ENCODE measurements at regions not wholly inside any gene's neighbourhood (a gene's known extent, or its start where the extent isn't known, plus 50 kb on each side); places are given as distances from the start of the nearest gene placed in this dataset.
"Not testable (repeated sequence)": the region's sequence is repeated elsewhere in the genome, so short reads cannot be mapped to it uniquely, and the experiment has no call there.

DNA sequence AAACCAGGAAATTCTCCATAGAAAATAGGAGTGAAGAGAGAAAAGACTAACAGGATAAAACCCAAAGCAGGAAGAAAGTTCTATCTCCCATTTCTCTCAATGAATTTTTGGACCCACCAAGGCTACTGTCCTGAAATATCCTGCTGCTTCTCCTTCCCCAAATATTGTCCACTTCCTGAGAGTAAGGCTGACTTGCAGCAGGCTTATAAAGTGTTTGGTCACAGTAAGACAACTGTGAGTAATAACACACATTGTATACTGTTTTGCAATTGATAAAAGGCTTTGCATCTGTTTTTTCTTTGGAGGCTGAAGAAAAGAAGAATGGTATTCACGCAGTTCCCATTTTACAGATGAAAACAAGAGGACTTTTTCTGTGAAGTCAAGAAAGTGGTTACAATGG lies 52.8 kb downstream of the FOXD4L6 start:
- DNase-seq (ENCODE audit: low read depth, low spot score); CTCF ChIA-PET; H3K4me3 ChIP-seq (ENCODE audit: low read depth, low read length): not testable (repeated sequence)
- POLR2A ChIA-PET: interaction anchor here (1.5 kb wide), 1 partner anchor 84 kb away, joined by 9 read pairs; no protein-coding TSS in a partner anchor

GRCh38 chr9:41074356-41074942 lies 54.0 kb downstream of the FOXD4L6 start:
- DNase-seq (ENCODE audit: low read depth, low spot score); CTCF ChIA-PET: not testable (repeated sequence)

GRCh38 chr9:41073471-41074243 lies 54.8 kb downstream of the FOXD4L6 start:
- POLR2A ChIA-PET; CTCF ChIA-PET; DNase-seq (ENCODE audit: low read depth, low spot score): not testable (repeated sequence)
- H3K4me3 ChIP-seq (ENCODE audit: low read depth, low read length): peak overlapping the region; percentile 72

More at GRCh38 chr9:41074356-41074942, 54.0 kb downstream of the FOXD4L6 start:
- POLR2A ChIA-PET: interaction anchor here (1.5 kb wide), 1 partner anchor 83 kb away, joined by 9 read pairs; no protein-coding TSS in a partner anchor
- peak overlapping the region; percentile 72 for H3K4me3 ChIP-seq (ENCODE audit: low read depth, low read length)

DNA sequence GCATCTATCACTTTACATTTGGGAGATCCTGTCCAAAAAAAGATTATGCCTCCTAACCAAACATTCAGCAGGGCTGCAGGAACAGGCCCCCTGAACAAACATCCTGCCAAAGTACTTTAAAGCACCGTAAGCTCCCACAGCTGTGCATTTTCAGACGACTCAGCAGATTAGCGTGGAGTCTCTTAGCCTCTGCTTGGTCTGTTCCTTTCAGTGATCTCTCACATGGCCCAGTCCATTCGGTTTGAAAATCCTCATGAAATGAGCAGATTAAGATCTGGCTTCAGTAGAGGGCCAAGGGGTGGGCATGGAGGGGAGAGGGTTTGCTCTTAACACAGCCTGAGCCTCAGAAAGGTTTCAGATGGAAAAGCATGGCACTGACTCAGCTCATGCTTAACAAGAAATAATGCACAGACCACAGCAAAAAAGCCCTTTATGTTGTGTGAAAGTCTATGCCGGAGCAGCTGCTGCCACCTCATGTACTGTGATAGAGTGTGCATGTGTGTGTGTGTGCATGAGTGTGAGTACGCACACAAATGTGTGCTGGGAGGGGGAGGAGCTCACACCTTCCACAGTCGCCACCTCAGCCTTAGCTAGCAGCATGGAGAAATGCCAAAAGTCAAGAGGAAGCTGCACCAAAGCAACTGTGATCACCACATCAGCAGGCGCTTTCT lies 64.2 kb downstream of the FOXD4L6 start:
- DNase-seq (ENCODE audit: low read depth, low spot score); POLR2A ChIA-PET; CTCF ChIA-PET: not testable (repeated sequence)
- H3K4me3 ChIP-seq (ENCODE audit: low read depth, low read length): peak overlapping the region; percentile 36; the same call in 1 of the 2 replicates

- DNase-seq (ENCODE audit: low read depth, low spot score); POLR2A ChIA-PET; H3K4me3 ChIP-seq (ENCODE audit: low read depth, low read length); CTCF ChIA-PET: not testable (repeated sequence)
These were observed 65.2 kb downstream of the FOXD4L6 start for GRCh38 chr9:41063243-41063642.

GRCh38 chr9:41059603-41060002 lies 68.9 kb downstream of the FOXD4L6 start:
- H3K4me3 ChIP-seq (ENCODE audit: low read depth, low read length); CTCF ChIA-PET; DNase-seq (ENCODE audit: low read depth, low spot score); POLR2A ChIA-PET: not testable (repeated sequence)

GRCh38 chr9:41053666-41054363 lies 74.7 kb downstream of the FOXD4L6 start:
- H3K4me3 ChIP-seq (ENCODE audit: low read depth, low read length); POLR2A ChIA-PET; DNase-seq (ENCODE audit: low read depth, low spot score); CTCF ChIA-PET: not testable (repeated sequence)

DNA sequence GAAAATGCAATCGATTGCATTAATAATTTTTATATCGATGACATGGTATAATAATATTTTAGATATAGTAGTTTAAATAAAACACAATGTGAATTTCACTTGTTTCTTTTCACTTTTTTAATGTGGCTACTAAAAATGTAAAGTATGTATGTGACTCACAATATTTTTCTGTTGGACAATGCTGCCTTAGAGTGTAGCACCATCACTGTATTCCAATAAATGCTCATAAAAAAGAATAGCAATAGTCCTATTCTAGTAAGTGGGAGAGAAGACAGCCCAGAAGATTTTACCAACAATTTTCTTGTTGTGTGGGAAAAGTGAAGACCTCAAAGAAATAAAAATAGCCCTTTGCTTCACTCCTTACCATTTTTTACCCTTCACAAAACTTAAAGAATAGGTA lies 79.8 kb downstream of the FOXD4L6 start:
- CTCF ChIA-PET; DNase-seq (ENCODE audit: low read depth, low spot score); H3K4me3 ChIP-seq (ENCODE audit: low read depth, low read length); POLR2A ChIA-PET: not testable (repeated sequence)

DNA sequence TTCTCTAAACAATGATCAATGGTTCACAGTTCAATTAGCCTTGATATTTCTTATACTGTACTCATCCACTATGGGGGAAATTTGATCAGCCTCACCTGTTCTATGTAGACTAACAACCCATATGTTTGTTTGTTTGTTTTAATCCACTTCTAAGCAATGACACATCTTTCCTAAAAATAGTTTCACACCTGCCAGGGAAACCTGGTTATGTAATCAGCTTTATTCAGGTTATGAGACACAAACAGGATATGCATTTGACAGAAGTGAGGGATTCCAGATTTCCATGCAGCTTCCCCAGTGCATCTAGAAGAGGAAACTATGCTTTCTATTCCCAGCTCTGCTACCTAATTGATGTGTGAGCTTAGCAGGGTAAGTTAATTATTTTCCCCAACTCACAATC lies 80.7 kb downstream of the FOXD4L6 start:
- DNase-seq (ENCODE audit: low read depth, low spot score); CTCF ChIA-PET; POLR2A ChIA-PET; H3K4me3 ChIP-seq (ENCODE audit: low read depth, low read length): not testable (repeated sequence)

DNA sequence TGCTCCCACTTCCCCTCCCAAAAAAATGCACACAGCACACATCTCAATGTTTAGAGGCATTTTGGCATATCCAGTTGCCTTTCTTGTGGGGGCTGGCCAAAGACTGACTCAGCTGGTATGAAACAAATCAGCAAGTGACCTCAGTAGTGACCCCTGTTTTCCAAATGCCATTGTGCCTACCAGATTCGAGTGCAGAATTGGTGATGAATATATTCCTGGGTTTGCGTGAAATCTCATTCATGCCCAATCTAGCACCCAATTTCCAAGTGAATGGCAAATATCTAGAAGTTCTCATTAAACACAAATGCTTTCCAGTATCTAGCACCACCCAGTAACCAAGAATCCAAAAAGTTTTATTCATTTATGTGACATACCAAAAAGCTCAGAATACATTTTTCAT lies 83.6 kb downstream of the FOXD4L6 start:
- CTCF ChIA-PET; DNase-seq (ENCODE audit: low read depth, low spot score); POLR2A ChIA-PET; H3K4me3 ChIP-seq (ENCODE audit: low read depth, low read length): not testable (repeated sequence)

- H3K4me3 ChIP-seq (ENCODE audit: low read depth, low read length); DNase-seq (ENCODE audit: low read depth, low spot score); CTCF ChIA-PET; POLR2A ChIA-PET: not testable (repeated sequence)
These were observed 85.0 kb downstream of the FOXD4L6 start for GRCh38 chr9:41043433-41043832.

- CTCF ChIA-PET; POLR2A ChIA-PET; H3K4me3 ChIP-seq (ENCODE audit: low read depth, low read length); DNase-seq (ENCODE audit: low read depth, low spot score): not testable (repeated sequence)
These were observed 86.4 kb downstream of the FOXD4L6 start for GRCh38 chr9:41042111-41042510.

DNA sequence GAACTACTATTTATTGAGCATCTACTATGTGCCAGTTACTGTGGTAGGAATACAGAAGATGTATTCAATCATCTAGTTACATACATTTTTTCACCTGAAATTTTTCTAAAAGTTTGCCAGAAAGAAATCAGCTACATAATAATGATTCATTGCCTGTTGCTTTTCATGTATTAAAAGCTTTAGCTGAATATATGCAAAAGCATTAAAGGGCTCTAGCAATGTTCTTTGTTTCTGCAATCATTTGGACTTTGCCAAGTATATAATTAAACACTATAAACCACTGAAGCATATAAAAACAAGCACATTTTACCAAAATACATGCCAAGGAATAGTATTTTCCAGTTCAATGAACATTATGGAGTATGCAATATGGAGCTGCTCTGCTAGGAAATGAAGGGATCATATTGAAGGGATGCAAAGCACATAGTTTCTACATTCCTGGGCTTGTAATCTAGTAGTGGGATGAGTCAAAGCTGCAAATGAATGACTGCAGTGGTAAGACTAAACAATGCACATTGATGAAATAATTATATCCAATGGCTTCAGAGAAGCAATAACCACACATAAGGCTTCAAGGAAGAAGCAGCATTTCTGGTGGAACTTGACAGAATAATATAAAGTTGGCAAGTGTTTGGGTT lies 87.7 kb downstream of the FOXD4L6 start:
- CTCF ChIA-PET: interaction anchor here (1.2 kb wide), 1 partner anchor 49 kb away, joined by 3 read pairs; no protein-coding TSS in a partner anchor
- H3K4me3 ChIP-seq (ENCODE audit: low read depth, low read length); DNase-seq (ENCODE audit: low read depth, low spot score); POLR2A ChIA-PET: not testable (repeated sequence)

DNA sequence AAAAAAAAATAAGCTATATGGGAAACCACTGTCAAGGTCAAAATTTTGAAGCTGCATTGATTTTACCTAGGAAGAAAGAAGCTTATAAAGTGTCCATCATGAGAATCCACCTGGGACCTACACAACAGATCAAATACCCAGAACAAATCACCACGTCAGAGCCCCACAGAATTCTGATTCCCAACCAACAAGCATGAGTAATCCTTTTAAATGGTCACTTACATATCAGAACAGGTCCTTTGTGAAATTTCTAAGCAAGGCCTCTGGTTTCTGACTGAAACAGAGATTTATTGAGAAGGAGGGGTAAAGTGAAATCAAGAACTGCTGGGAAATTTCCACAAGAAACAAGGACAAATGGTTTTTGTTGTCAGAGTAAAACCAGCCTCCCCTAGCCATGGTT lies 93.2 kb downstream of the FOXD4L6 start:
- DNase-seq (ENCODE audit: low read depth, low spot score); POLR2A ChIA-PET; H3K4me3 ChIP-seq (ENCODE audit: low read depth, low read length); CTCF ChIA-PET: not testable (repeated sequence)

DNA sequence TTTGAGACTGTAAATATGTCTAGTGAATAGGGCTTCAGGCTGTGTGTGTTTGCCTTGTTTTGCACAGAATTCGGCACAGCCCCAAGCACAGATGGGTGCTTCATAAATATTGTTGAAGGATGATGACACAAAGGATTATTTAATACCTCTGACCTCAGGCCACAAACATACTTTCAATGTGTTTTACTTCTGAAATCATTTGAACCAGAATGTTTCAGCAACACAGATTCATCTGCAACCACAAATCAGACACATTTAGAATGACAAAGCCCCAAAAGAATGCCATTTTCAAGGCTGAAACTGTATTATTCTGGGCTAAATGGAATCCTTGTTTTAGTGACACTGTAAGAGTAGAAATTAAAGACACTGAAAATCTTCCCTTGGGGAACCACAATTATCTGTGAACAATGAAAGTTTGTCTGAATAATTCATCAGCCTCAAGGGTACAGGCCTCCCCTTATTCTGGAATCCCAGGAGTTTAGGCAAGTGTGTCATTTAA lies 93.7 kb downstream of the FOXD4L6 start:
- POLR2A ChIA-PET; H3K4me3 ChIP-seq (ENCODE audit: low read depth, low read length): not testable (repeated sequence)
- DNase-seq (ENCODE audit: low read depth, low spot score): peak; percentile 77

GRCh38 chr9:41033877-41034276 lies 94.6 kb downstream of the FOXD4L6 start:
- POLR2A ChIA-PET; CTCF ChIA-PET; H3K4me3 ChIP-seq (ENCODE audit: low read depth, low read length): not testable (repeated sequence)
- peak; percentile 33 for DNase-seq (ENCODE audit: low read depth, low spot score)

More for the DNA sequence above, 93.7 kb downstream of the FOXD4L6 start:
- CTCF ChIA-PET: not testable (repeated sequence)
